ENCODE measurements at regions not wholly inside any gene's neighbourhood (a gene's known extent, or its start where the extent isn't known, plus 50 kb on each side); places are given as distances from the start of the nearest gene placed in this dataset.
A peak's percentile ranks its signal among the peaks of the same experiment; 100 is the strongest.

DNA sequence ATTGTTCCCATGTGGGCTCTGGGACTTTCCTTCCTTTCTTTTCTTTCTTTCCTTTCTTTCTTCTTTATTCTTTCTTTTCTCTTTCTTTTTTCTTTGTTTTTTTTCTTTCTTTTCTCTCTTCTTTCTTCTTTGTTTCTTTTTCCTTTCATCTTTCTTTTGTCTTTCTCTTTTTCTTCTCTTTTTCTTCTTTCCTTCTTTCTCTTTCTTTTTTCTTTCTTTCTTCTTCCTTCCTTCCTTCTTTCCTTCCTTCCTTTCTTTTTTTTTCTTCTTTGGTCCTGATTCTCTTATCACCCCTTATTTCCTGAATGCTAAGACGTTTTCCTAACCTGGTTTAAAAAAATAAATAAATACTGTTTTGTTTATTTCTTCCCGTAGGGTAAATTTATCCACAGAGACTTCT is 93.2 kb downstream of the CRLF2 start:
- H3K4me3 ChIP-seq, result no peak overlapping the region
- intact Hi-C loops (cut with micrococcal nuclease), result no loop called here
- no peak overlapping the region for H3K27ac ChIP-seq (ENCODE audit: extremely low read depth, low read depth, low read length)
- in situ Hi-C loops (cut with MboI), result no loop called here
- 0% methylated on average over 2 of the region's 2 CpGs for WGBS (ENCODE audit: insufficient coverage, low coverage, missing lambda C conversion rate)
- FAIRE-seq, result no peak
- no peaks in the 10 kb centered on the region for H4K20me1 ChIP-seq (replicated peaks; ENCODE audit: control insufficient read depth, insufficient read depth, low read length)
- H3K79me2 ChIP-seq (ENCODE audit: control insufficient read depth, insufficient read depth, low read length), result no peaks in the 10 kb centered on the region
- no peak for TF ChIP-seq MED1 (CRISPR knock-in tag; IDR thresholded peaks at IDR 0.05; ENCODE audit: borderline replicate concordance)
- TF ChIP-seq, protein P1, sequence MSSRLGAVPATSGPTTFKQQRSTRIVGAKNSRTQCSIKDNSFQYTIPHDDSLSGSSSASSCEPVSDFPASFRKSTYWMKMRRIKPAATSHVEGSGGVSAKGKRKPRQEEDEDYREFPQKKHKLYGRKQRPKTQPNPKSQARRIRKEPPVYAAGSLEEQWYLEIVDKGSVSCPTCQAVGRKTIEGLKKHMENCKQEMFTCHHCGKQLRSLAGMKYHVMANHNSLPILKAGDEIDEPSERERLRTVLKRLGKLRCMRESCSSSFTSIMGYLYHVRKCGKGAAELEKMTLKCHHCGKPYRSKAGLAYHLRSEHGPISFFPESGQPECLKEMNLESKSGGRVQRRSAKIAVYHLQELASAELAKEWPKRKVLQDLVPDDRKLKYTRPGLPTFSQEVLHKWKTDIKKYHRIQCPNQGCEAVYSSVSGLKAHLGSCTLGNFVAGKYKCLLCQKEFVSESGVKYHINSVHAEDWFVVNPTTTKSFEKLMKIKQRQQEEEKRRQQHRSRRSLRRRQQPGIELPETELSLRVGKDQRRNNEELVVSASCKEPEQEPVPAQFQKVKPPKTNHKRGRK (tag; IDR thresholded peaks at IDR 0.05), result peak; percentile 55
- H3K9ac ChIP-seq (ENCODE audit: insufficient read depth in 1 of 2, low read depth in 2 of 2, low read length in 2 of 2), result no peak overlapping the region
- BruUV-seq (replicated peaks), result no TSS peak
- H3K4me2 ChIP-seq (ENCODE audit: insufficient read depth, low read length), result no peak overlapping the region
- H3K4me1 ChIP-seq (replicated peaks in 1 of 2; ENCODE audit: control insufficient read depth in 2 of 2, insufficient read depth in 2 of 2, low read length in 2 of 2), result no peaks in the 10 kb centered on the region
- H3K27me3 ChIP-seq (ENCODE audit: control insufficient read depth in 2 of 2, insufficient read depth in 2 of 2, low read length in 2 of 2), result no peaks in the 10 kb centered on the region
- no peaks in the 10 kb centered on the region for H3K9me1 ChIP-seq (ENCODE audit: control insufficient read depth, insufficient read depth, low read length)
- ChIA-PET POLR2A (no interaction called here), CTCF (ENCODE audit: low intra/inter-chr PET ratio) (no interaction called here)
- DNase-seq (ENCODE audit: extremely low read depth in 1 of 4, low spot score in 3 of 4), result no peak
- H3K9me3 ChIP-seq (replicated peaks; ENCODE audit: control insufficient read depth, insufficient read depth, low read depth, low read length), result no peaks in the 10 kb centered on the region
- H2AFZ ChIP-seq (ENCODE audit: low read depth, low read length), result no peak overlapping the region
- no peaks in the 10 kb centered on the region for H3K36me3 ChIP-seq (ENCODE audit: control insufficient read depth, insufficient read depth, low read length)
- ATAC-seq, result no peak

DNA sequence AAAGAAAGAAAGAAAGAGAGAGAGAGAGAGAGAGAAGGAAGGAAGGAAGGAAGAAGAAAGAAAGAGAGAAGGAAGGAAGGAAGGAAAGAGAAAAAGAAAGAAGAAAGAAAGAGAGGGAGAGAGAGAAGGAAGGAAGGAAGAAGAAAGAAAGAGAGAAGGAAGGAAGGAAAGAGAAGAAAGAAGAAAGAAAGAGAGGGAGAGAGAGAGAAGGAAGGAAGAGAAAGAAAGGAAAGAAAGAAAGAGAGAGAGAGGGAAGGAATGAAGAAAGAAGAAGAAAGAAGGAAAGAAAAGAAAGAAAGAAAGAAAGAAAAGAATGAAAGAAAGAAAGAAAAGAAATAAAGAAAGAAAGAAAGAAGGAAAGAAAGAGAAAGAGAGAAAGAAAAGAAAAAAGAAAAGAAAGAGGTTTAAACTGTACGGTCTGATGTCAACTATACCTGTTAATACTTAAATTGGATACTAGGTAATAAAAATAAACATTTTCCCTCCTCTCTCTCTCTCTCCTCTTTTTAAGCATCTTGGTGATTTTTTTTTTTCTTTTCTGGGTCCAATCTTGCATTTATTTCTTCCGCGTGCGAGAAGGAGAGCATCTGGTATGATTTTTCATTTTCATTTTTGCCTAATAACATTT is 93.8 kb downstream of the CRLF2 start:
- no peaks in the 10 kb centered on the region for H4K20me1 ChIP-seq (replicated peaks; ENCODE audit: control insufficient read depth, insufficient read depth, low read length)
- H2AFZ ChIP-seq (ENCODE audit: low read depth, low read length), result no peak overlapping the region
- no peaks in the 10 kb centered on the region for H3K9me3 ChIP-seq (replicated peaks; ENCODE audit: control insufficient read depth, insufficient read depth, low read depth, low read length)
- ChIA-PET CTCF (ENCODE audit: low intra/inter-chr PET ratio) (no interaction called here), POLR2A (no interaction called here)
- H3K4me3 ChIP-seq, result no peak overlapping the region
- H3K36me3 ChIP-seq (ENCODE audit: control insufficient read depth, insufficient read depth, low read length), result no peaks in the 10 kb centered on the region
- no peaks in the 10 kb centered on the region for H3K9me1 ChIP-seq (ENCODE audit: control insufficient read depth, insufficient read depth, low read length)
- H3K27ac ChIP-seq (ENCODE audit: extremely low read depth, low read depth, low read length), result no peak overlapping the region
- DNase-seq (ENCODE audit: extremely low read depth in 1 of 4, low spot score in 3 of 4) (no peak), FAIRE-seq (no peak), ATAC-seq (no peak)
- intact Hi-C loops (cut with micrococcal nuclease) (no loop called here), in situ Hi-C loops (cut with MboI) (no loop called here)
- H3K4me1 ChIP-seq (replicated peaks in 1 of 2; ENCODE audit: control insufficient read depth in 2 of 2, insufficient read depth in 2 of 2, low read length in 2 of 2), result no peaks in the 10 kb centered on the region
- no TSS peak for BruUV-seq (replicated peaks)
- TF ChIP-seq ZBED1 (IDR thresholded peaks at IDR 0.05), result no peak
- TF ChIP-seq NCOR1 (IDR thresholded peaks at IDR 0.05), result no peak
- TF ChIP-seq PML (IDR thresholded peaks at IDR 0.05; ENCODE audit: low read length), result no peak
- TF ChIP-seq JUNB (CRISPR knock-in tag; conservative IDR thresholded peaks at IDR 0.05), result no peak
- TF ChIP-seq, protein P1 (tag; IDR thresholded peaks at IDR 0.05), result peak; percentile 89
- TF ChIP-seq CBX8 (IDR thresholded peaks at IDR 0.05; ENCODE audit: borderline replicate concordance, extremely low read depth, low read depth, low read length, poor library complexity, severe bottlenecking), result no peak
- no peak for TF ChIP-seq PHF20 (IDR thresholded peaks at IDR 0.05; ENCODE audit: partially characterized antibody)
- no peak overlapping the region for H3K9ac ChIP-seq (ENCODE audit: insufficient read depth in 1 of 2, low read depth in 2 of 2, low read length in 2 of 2)
- H3K4me2 ChIP-seq (ENCODE audit: insufficient read depth, low read length), result no peak overlapping the region
- peaks cover 0 to 2% of the 10 kb centered on the region in 2 experiments; a peak in 1 of 5 replicates for H3K27me3 ChIP-seq (ENCODE audit: control insufficient read depth in 2 of 2, insufficient read depth in 2 of 2, low read length in 2 of 2)
- 0% methylated on average over 2 of the region's 4 CpGs for WGBS (ENCODE audit: insufficient coverage, low coverage, missing lambda C conversion rate)
- no peaks in the 10 kb centered on the region for H3K79me2 ChIP-seq (ENCODE audit: control insufficient read depth, insufficient read depth, low read length)
